Liver (tissue), 3 donors: ENCODE measurements at regions not wholly inside any gene's neighbourhood (a gene's known extent, or its start where the extent isn't known, plus 50 kb on each side); places are given as distances from the start of the nearest gene placed in this dataset.

Experiments
- JUND ChIP-seq, 2 donors: IDR thresholded peaks; 2 replicates each; pipeline ENCODE4 v1.6.1; 2016; ENCODE audit warnings: antibody characterized with exemption in 2 of 2
- SP1 ChIP-seq: IDR thresholded peaks from 2 replicates; pipeline ENCODE4 v1.6.1; 2018; ENCODE audit warnings: antibody characterized with exemption, mild to moderate bottlenecking
- TAF1 ChIP-seq: conservative IDR thresholded peaks from 2 replicates; pipeline ENCODE4 v1.6.1; 2016; ENCODE audit warnings: antibody characterized with exemption, mild to moderate bottlenecking
- TF ChIP-seq, protein P1 (sequence below): fragments of 150-350 bp; IDR thresholded peaks from 2 replicates; pipeline ENCODE4 v1.5.1; 2017; ENCODE audit warnings: improper control_type of control experiment, low read depth, low read length; ENCODE audit not compliant: missing input control
- TF ChIP-seq, protein P2 (sequence below): IDR thresholded peaks from 2 replicates; pipeline ENCODE4 v1.6.1; 2016; ENCODE audit warnings: antibody characterized with exemption
- TF ChIP-seq, protein P3 (sequence below): IDR thresholded peaks from 2 replicates; pipeline ENCODE4 v1.6.1; 2016; ENCODE audit warnings: antibody characterized with exemption, mild to moderate bottlenecking
- TF ChIP-seq, protein P4 (sequence below): IDR thresholded peaks from 2 replicates; pipeline ENCODE4 v1.6.1; 2016; ENCODE audit warnings: antibody characterized with exemption
- donor health status: healthy.
- donor health status: healthy.

DNA sequence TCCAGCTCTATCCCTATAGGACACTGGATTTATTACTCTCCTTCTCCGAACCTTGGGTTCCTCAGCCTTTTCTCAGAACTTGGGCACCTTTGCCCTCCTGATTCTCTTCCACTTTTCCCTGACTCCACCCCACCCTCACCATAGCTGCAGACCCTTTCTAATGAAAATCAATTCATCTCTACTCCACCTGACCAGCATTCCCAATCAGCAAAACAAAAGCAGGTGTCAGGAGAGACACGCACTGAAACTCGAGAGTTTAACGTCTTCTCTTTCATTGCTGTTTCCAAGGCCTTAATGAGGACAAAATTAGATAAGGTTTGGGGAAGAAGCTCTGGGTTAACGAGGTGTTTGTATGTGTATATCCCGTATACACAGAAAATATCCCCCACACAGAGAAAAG, 208.8 kb downstream of the PLPP3 start:
- TF ChIP-seq, protein P1, sequence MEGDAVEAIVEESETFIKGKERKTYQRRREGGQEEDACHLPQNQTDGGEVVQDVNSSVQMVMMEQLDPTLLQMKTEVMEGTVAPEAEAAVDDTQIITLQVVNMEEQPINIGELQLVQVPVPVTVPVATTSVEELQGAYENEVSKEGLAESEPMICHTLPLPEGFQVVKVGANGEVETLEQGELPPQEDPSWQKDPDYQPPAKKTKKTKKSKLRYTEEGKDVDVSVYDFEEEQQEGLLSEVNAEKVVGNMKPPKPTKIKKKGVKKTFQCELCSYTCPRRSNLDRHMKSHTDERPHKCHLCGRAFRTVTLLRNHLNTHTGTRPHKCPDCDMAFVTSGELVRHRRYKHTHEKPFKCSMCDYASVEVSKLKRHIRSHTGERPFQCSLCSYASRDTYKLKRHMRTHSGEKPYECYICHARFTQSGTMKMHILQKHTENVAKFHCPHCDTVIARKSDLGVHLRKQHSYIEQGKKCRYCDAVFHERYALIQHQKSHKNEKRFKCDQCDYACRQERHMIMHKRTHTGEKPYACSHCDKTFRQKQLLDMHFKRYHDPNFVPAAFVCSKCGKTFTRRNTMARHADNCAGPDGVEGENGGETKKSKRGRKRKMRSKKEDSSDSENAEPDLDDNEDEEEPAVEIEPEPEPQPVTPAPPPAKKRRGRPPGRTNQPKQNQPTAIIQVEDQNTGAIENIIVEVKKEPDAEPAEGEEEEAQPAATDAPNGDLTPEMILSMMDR, result no peak
- TF ChIP-seq, protein P2, sequence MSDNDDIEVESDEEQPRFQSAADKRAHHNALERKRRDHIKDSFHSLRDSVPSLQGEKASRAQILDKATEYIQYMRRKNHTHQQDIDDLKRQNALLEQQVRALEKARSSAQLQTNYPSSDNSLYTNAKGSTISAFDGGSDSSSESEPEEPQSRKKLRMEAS, result no peak
- TF ChIP-seq, protein P3, sequence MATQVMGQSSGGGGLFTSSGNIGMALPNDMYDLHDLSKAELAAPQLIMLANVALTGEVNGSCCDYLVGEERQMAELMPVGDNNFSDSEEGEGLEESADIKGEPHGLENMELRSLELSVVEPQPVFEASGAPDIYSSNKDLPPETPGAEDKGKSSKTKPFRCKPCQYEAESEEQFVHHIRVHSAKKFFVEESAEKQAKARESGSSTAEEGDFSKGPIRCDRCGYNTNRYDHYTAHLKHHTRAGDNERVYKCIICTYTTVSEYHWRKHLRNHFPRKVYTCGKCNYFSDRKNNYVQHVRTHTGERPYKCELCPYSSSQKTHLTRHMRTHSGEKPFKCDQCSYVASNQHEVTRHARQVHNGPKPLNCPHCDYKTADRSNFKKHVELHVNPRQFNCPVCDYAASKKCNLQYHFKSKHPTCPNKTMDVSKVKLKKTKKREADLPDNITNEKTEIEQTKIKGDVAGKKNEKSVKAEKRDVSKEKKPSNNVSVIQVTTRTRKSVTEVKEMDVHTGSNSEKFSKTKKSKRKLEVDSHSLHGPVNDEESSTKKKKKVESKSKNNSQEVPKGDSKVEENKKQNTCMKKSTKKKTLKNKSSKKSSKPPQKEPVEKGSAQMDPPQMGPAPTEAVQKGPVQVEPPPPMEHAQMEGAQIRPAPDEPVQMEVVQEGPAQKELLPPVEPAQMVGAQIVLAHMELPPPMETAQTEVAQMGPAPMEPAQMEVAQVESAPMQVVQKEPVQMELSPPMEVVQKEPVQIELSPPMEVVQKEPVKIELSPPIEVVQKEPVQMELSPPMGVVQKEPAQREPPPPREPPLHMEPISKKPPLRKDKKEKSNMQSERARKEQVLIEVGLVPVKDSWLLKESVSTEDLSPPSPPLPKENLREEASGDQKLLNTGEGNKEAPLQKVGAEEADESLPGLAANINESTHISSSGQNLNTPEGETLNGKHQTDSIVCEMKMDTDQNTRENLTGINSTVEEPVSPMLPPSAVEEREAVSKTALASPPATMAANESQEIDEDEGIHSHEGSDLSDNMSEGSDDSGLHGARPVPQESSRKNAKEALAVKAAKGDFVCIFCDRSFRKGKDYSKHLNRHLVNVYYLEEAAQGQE, result no peak
- TF ChIP-seq TAF1 (no peak), JUND (IDR thresholded peaks at IDR 0.05) (no peak), SP1 (no peak)
- TF ChIP-seq, protein P4, sequence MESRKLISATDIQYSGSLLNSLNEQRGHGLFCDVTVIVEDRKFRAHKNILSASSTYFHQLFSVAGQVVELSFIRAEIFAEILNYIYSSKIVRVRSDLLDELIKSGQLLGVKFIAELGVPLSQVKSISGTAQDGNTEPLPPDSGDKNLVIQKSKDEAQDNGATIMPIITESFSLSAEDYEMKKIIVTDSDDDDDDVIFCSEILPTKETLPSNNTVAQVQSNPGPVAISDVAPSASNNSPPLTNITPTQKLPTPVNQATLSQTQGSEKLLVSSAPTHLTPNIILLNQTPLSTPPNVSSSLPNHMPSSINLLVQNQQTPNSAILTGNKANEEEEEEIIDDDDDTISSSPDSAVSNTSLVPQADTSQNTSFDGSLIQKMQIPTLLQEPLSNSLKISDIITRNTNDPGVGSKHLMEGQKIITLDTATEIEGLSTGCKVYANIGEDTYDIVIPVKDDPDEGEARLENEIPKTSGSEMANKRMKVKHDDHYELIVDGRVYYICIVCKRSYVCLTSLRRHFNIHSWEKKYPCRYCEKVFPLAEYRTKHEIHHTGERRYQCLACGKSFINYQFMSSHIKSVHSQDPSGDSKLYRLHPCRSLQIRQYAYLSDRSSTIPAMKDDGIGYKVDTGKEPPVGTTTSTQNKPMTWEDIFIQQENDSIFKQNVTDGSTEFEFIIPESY, result no peak
